ENCODE measurements at regions not wholly inside any gene's neighbourhood (a gene's known extent, or its start where the extent isn't known, plus 50 kb on each side); places are given as distances from the start of the nearest gene placed in this dataset.
"Not testable (repeated sequence)": the region's sequence is repeated elsewhere in the genome, so short reads cannot be mapped to it uniquely, and the experiment has no call there.

DNA sequence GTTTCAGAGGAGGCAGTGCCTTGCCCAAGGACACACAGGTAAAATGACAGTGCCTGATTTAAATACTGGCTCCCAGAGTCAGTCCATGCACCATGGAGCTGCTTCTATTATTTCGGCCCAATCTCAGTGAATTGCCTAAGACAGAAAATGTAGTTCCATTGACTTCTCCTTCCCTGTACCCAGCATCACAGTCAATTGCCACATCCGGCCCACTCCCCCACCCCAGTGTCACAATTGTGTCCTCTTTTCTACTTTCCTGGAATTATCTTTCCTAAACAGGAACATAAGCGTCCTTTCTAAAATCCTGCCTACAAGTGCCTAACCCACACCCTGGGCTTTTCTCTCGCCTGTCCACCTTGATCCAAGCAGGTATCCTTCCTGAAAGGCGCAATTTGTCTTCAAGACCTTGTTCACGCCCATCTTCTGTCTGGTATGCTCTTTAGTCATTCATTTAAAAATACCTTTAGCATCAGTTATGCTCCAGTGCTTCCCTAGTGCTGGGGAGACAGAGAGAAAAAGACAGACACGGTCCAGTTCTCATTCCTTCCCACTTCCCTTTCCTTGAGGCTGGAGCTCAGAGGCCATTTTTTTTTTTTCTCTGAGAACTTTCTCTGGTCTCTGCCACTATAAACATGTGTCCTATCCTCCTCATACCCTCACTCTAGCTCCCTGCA, 411.4 kb downstream of the LIG4 start:
- DNase-seq (ENCODE audit: low read depth in 1 of 2, low spot score in 1 of 2) = no peak
- TF ChIP-seq JUND (IDR thresholded peaks at IDR 0.05; ENCODE audit: low read depth) = no peak
- in situ Hi-C loops (cut with HindIII; ENCODE audit: low pct_unique_long_range_greater_than_20kb, low sequenced_read_pairs) = no loop called here

DNA sequence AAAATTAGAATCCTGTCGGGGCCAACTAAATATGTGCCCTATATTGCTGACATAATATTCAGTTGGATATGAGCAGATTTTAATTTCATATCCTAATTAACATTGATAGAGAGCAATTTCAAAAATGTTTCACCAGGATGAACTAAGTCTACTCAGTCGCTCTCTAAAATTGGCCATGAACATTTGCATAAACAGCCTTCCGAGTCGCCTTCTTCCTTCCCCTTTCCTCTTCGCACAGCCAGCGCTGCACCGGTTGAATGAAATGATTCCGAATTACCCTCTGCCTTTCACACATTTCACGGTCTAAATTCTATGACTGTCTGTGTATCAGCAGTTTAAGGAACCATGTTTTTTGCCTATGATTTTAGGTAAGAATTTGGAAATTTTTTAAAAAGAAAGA, 413.7 kb downstream of the LIG4 start:
- DNase-seq (ENCODE audit: low read depth in 1 of 2, low spot score in 1 of 2) = no peak
- TF ChIP-seq JUND (IDR thresholded peaks at IDR 0.05; ENCODE audit: low read depth) = no peak
- in situ Hi-C loops (cut with HindIII; ENCODE audit: low pct_unique_long_range_greater_than_20kb, low sequenced_read_pairs) = no loop called here

DNA sequence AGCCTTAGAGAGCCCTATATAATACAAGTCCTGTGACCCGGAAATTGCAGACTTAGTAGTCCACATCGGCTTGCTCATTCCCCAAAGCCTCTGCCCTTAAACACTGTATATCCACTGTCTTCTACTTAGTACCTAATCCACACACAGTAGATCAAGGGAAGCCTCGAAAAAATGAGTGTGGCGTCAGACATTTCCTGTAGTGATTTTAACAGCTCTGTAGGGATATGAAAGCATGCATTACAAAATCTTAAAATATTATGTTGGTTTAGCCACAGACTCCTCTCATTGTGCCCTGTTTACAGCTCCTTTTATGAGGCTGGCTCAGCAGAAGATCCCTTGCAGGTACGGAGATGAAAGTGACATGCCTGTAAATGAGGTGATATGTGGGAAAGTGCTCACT, 416.3 kb downstream of the LIG4 start:
- TF ChIP-seq JUND (IDR thresholded peaks at IDR 0.05; ENCODE audit: low read depth) = no peak
- DNase-seq (ENCODE audit: low read depth in 1 of 2, low spot score in 1 of 2) = no peak
- in situ Hi-C loops (cut with HindIII; ENCODE audit: low pct_unique_long_range_greater_than_20kb, low sequenced_read_pairs) = no loop called here

DNA sequence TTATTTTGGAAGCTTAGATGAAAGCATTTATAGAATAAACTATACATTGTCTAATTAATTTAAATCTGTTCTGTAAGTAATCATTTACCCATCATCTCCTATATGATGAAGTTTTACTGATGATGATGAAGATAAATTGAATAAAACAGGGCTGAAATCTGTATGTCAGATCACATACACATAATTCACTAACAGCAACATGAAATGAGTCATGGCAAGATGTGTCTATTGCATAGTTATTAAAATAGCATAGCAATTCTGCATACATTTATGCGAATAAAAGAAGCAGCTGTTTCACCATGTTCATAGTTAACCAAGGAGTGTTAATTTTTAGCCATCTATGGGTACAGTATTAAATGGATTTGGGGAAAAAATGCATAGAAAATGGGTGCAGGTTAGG, 424.9 kb downstream of the LIG4 start:
- in situ Hi-C loops (cut with HindIII; ENCODE audit: low pct_unique_long_range_greater_than_20kb, low sequenced_read_pairs) = no loop called here
- no peak for TF ChIP-seq JUND (IDR thresholded peaks at IDR 0.05; ENCODE audit: low read depth)
- no peak for DNase-seq (ENCODE audit: low read depth in 1 of 2, low spot score in 1 of 2)

DNA sequence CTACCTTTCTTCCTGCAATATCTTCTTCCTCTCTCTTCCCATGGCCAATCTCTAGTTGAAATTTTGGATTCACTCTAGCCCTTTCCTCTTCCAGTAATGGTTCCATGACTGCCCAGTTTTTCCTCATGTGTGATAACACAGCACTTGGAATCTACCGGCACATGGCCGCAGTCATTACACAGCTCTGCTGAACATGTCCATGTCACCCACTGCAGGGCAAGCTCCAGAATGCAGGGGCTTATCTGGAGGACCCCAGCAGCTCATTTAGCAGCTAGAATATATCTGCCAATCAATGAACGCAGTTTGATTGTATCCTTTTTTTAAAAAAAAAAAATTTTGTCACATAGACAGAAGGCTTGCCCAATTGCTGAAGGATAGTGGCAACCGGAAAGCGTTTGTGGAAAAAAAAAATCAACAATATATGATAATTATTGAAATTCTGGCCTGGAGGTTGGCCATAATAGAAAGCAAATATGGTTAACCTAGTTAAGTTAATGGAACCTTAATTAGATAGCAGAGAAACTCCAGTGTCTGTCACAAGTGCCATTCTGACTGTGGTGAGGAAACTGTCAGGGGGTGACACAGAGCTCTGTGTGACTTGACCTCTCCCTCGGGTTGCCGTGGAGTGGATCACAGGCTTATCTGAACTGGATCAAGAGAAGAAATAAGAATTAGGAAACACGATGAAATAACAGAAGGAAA, 426.7 kb downstream of the LIG4 start:
- no peak for DNase-seq (ENCODE audit: low read depth in 1 of 2, low spot score in 1 of 2)
- in situ Hi-C loops (cut with HindIII; ENCODE audit: low pct_unique_long_range_greater_than_20kb, low sequenced_read_pairs) = no loop called here

DNA sequence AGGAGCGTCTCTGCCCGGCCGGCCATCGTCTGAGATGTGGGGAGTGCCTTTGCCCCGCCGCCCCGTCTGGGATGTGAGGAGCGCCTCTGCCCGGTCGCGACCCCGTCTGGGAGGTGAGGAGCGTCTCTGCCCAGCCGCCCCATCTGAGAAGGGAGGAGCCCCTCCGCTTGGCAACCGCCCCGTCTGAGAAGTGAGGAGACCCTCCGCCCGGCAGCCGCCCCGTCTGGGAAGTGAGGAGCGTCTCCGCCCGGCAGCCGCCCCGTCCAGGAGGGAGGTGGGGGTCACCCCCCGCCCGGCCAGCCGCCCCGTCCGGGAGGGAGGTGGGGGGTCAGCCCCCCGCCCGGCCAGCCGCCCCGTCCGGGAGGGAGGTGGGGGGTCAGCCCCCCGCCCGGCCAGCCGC, 432.7 kb downstream of the LIG4 start:
- in situ Hi-C loops (cut with HindIII; ENCODE audit: low pct_unique_long_range_greater_than_20kb, low sequenced_read_pairs); DNase-seq (ENCODE audit: low read depth in 1 of 2, low spot score in 1 of 2): not testable (repeated sequence)

More for the DNA sequence above, 426.7 kb downstream of the LIG4 start:
- TF ChIP-seq JUND (IDR thresholded peaks at IDR 0.05; ENCODE audit: low read depth) = no peak

DNA sequence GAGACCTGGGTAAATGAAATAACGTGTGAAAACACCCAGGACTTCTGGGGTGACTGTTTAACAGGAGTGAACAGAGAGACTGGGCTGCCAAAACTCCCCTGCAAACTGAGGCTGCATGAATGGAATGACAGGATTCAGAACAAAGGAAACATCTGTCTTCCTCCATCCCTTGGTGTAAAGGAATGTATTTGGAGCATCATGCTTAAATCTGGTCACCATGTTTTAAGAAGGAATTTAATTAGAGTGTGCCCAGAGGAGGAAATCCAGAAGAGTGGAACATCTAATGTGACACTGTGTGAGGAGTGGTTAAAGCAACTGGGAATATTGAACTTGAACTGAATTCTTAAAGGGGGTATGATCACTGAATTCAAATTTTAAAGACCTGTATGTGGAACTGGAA, 437.2 kb downstream of the LIG4 start:
- DNase-seq (ENCODE audit: low read depth in 1 of 2, low spot score in 1 of 2) = no peak
- no peak for TF ChIP-seq JUND (IDR thresholded peaks at IDR 0.05; ENCODE audit: low read depth)
- in situ Hi-C loops (cut with HindIII; ENCODE audit: low pct_unique_long_range_greater_than_20kb, low sequenced_read_pairs) = no loop called here

DNA sequence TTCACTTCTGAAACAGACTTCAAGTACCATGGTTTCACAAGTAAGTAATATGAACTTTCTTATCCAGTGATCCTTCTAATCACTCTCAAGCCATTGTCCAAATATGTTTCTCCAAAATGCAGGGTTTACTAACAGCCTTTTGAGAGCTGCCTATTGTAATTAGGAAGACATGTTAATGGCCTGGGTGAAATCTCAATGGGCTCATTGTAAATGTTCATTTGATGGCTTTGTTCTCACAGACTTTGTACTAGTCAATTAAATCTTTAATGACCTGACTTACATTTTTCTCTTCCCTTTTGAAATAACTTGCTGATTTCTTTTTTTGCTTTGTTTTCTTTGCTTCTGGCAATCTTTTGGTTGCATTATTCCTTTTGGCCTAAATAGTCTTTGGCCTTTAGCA, 444.8 kb downstream of the LIG4 start:
- in situ Hi-C loops (cut with HindIII; ENCODE audit: low pct_unique_long_range_greater_than_20kb, low sequenced_read_pairs) = no loop called here
- TF ChIP-seq JUND (IDR thresholded peaks at IDR 0.05; ENCODE audit: low read depth) = no peak
- no peak for DNase-seq (ENCODE audit: low read depth in 1 of 2, low spot score in 1 of 2)

DNA sequence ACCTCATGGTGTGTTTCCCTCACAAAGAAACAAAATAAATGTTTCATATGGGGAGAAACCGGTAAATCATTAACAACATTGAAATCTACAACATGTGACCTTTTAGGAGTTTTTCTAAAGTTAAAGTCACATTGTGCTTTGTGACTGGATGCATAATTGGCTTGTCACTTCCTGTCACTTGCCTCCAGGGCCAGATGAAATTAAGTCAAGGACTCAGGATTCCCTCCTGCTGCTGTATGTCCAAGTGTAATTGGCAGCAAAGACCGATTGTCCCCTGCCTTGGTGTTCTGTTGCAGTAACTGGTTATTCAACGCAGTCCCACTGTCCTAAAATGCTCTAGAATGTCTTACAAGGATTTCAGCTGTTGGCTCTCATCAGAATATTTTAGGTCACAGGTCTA, 448.2 kb downstream of the LIG4 start:
- TF ChIP-seq JUND (IDR thresholded peaks at IDR 0.05; ENCODE audit: low read depth) = no peak
- DNase-seq (ENCODE audit: low read depth in 1 of 2, low spot score in 1 of 2) = peak in 1 of 2 experiments; percentile 23
- in situ Hi-C loops (cut with HindIII; ENCODE audit: low pct_unique_long_range_greater_than_20kb, low sequenced_read_pairs) = no loop called here

DNA sequence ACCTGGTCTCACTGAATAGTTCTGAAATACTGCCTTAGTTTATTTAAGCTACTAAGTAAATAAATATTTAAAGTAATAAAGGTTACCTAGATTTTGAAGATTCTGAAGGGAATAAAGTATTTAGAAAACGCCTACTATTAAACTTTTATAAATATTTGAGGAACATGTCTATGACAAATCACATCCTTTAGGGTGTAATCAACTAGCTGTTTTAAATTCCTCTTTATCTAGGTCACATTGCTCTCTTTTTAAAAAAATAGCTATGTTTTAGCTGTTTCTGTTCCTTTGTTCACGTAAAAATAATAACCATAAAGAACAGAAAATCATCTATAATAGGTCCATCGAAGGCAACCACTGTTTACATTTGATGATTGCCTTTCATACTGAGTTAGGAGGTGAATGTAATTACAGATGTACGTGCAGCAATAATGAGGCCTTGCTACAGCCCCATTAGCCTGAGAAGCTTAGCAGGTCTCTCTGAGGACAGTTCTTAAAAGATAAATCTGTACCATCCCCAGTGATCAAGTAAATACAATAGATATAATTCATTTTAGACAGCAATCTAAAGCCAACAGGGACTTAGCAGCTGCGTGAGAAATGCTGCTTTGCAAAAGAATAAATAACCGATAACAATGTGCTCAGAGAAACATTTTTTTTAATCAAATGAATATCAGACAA, 449.5 kb downstream of the LIG4 start:
- in situ Hi-C loops (cut with HindIII; ENCODE audit: low pct_unique_long_range_greater_than_20kb, low sequenced_read_pairs) = no loop called here
- DNase-seq (ENCODE audit: low read depth in 1 of 2, low spot score in 1 of 2) = no peak
- no peak for TF ChIP-seq JUND (IDR thresholded peaks at IDR 0.05; ENCODE audit: low read depth)

DNA sequence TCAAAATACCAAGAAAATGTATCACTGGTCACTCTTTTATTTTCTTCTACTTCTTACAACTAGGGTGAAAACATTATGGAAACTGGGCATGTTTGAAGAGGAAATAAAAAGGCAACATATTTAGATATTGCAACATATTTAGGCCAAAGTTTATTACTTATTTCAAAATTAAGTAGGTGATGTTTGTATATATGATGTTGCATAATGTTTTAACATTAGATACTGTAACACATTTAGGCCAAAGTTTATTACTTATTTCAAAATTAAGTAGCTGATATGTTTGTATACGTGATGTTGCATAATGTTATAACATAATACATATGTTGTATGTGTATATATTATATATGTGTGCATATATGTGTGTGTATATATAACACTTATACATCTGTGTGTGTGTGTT, 451.3 kb downstream of the LIG4 start:
- in situ Hi-C loops (cut with HindIII; ENCODE audit: low pct_unique_long_range_greater_than_20kb, low sequenced_read_pairs) = no loop called here
- TF ChIP-seq JUND (IDR thresholded peaks at IDR 0.05; ENCODE audit: low read depth) = no peak
- no peak for DNase-seq (ENCODE audit: low read depth in 1 of 2, low spot score in 1 of 2)

DNA sequence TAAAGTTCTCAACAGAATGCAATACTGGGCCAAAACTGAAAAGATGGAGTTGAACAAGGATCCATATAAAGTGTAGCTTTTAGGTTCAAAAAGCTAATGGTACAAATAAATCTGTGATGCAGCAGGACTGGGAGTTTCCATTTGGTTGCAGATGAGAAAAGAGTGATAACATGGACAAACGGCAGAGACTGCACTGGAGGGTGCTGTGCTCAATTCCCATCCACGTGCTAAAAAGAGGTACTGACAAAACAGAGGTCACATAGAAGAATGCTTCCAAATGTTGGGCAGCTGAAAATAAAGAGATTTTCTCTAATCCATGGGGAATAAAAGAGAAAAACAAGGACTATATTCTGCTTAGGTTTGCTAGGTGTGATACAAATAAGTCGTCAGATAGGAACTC, 461.6 kb downstream of the LIG4 start:
- TF ChIP-seq JUND (IDR thresholded peaks at IDR 0.05; ENCODE audit: low read depth) = no peak
- in situ Hi-C loops (cut with HindIII; ENCODE audit: low pct_unique_long_range_greater_than_20kb, low sequenced_read_pairs) = no loop called here
- DNase-seq (ENCODE audit: low read depth in 1 of 2, low spot score in 1 of 2) = no peak

DNA sequence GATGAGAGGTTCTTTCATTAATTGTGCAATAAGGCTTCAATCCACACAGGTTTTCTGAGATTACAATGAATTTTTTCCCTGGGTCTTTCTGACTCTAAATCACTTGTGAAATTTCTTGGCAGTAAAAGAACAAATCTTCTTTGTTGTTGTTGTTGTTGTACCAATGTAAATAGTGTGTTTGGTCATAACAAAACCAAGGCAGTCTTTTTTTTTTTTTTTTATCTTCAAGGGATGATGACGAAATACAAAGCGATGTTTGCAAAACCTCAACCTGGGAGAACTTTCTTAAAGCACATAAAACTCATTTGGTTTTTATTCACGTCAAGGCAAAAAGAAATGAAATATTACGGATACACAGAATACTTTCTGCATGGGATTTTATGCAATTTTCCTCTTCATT, 462.0 kb downstream of the LIG4 start:
- no peak for DNase-seq (ENCODE audit: low read depth in 1 of 2, low spot score in 1 of 2)
- in situ Hi-C loops (cut with HindIII; ENCODE audit: low pct_unique_long_range_greater_than_20kb, low sequenced_read_pairs) = no loop called here
- no peak for TF ChIP-seq JUND (IDR thresholded peaks at IDR 0.05; ENCODE audit: low read depth)
